HCT116 (cell line): ENCODE measurements at regions not wholly inside any gene's neighbourhood (a gene's known extent, or its start where the extent isn't known, plus 50 kb on each side); places are given as distances from the start of the nearest gene placed in this dataset.

Experiments
- ATAC-seq: fragments of 200-7000 bp; cut with Tn5 transposase; 2 replicates; pipeline ENCODE4 v1.9.1; 2020; ENCODE audit warnings: mild to moderate bottlenecking, moderate library complexity
- BruUV-seq: library from RNA; stranded (reverse); fragments of 400-500 nt; replicated peaks from 2 replicates; lab custom pipeline; 2021; lab: Mats Ljungman, UMichigan
- CTCF ChIA-PET: fragments of 300-600 bp; sonication (Branson Sonifier 250); formaldehyde crosslinking; loops from one replicate; lab custom pipeline; 2021; ENCODE audit warnings: antibody characterized with exemption; lab: Charles Lee
- POLR2A ChIA-PET: fragments of 300-600, 350-600 bp; sonication (Branson Sonifier 250); formaldehyde crosslinking; loops from one replicate; lab custom pipeline; 2021; ENCODE audit warnings: antibody characterized with exemption; lab: Charles Lee
- RAD21 ChIA-PET, 2 experiments: fragments of 300-600 bp; sonication (Branson Sonifier 250); formaldehyde crosslinking; loops; one replicate each; lab custom pipeline; 2023; ENCODE audit warnings: low total read pairs in 2 of 2; ENCODE audit not compliant: uncharacterized antibody in 2 of 2, unreplicated experiment in 2 of 2, low non-redundant PET in 1 of 2; lab: Charles Lee
- DNase-seq: peaks from one replicate; pipeline ENCODE4 v3.0.0-alpha.2; 2010; ENCODE audit warnings: low read depth, low spot score
- H2AFZ ChIP-seq: fragments of 200-600 bp; shearing (Covaris generic), sonication (generic); 2 replicates; pipeline ENCODE4 v1.6.1; 2017; ENCODE audit warnings: low read depth, mixed run types, mixed read lengths, antibody characterized with exemption, low read length; ENCODE audit not compliant: poor library complexity, severe bottlenecking
- H3K27ac ChIP-seq: 2 replicates; pipeline ENCODE4 v1.5.1; 2012; ENCODE audit warnings: low read depth, low read length
- H3K27me3 ChIP-seq: fragments of 200-600 bp; sonication (generic); 2 replicates; pipeline ENCODE4 v1.6.1; 2016; ENCODE audit warnings: mixed run types, low read length, mixed read lengths; ENCODE audit not compliant: insufficient read depth
- H3K36me3 ChIP-seq, 2 experiments: fragments of 200-500 bp in 1 of 2; fragments of 200-600 bp in 1 of 2; sonication (Bioruptor generic) in 1 of 2; sonication (generic) in 1 of 2; 2 replicates each; pipeline versions ENCODE4 v1.5.1 to v1.6.1; 2014 to 2016; ENCODE audit warnings: low read length in 2 of 2, inconsistent platforms in 1 of 2, mixed read lengths in 1 of 2, mixed run types in 1 of 2; ENCODE audit not compliant: insufficient read depth in 2 of 2, control insufficient read depth in 1 of 2
- H3K4me1 ChIP-seq, 2 experiments: fragments of 200-600 bp in 1 of 2; sonication (generic) in 1 of 2; 2 replicates each; pipeline versions ENCODE4 v1.5.1 to v1.6.1; 2012 to 2017; ENCODE audit warnings: low read length in 2 of 2, inconsistent platforms in 1 of 2, mild to moderate bottlenecking in 1 of 2, mixed read lengths in 1 of 2, mixed run types in 1 of 2, moderate library complexity in 1 of 2; ENCODE audit not compliant: insufficient read depth in 2 of 2, control insufficient read depth in 1 of 2
- H3K4me2 ChIP-seq: fragments of 200-600 bp; sonication (generic); 2 replicates; pipeline ENCODE4 v1.6.1; 2017; ENCODE audit warnings: mixed run types, low read length, mixed read lengths
- H3K4me3 ChIP-seq, 2 experiments: fragments of 200-600 bp in 1 of 2; sonication (generic) in 1 of 2; replicated peaks in 1 of 2; 2 replicates each; pipeline ENCODE4 v1.5.1; 2011 to 2016; ENCODE audit warnings: low read length in 2 of 2, control low read depth in 1 of 2, low read depth in 1 of 2, mild to moderate bottlenecking in 1 of 2, mixed read lengths in 1 of 2, mixed run types in 1 of 2
- H3K79me2 ChIP-seq: fragments of 200-600 bp; sonication (generic); 2 replicates; pipeline ENCODE4 v1.6.1; 2017; ENCODE audit warnings: mild to moderate bottlenecking, mixed run types, low read length, moderate library complexity, mixed read lengths; ENCODE audit not compliant: insufficient read depth
- H3K9ac ChIP-seq: fragments of 200-600 bp; sonication (generic); 2 replicates; pipeline ENCODE4 v1.6.1; 2016; ENCODE audit warnings: low read length, mixed read lengths
- H3K9me2 ChIP-seq: fragments of 200-600 bp; sonication (generic), shearing (Covaris generic); 2 replicates; pipeline ENCODE4 v1.6.1; 2017; ENCODE audit warnings: mixed run types, mild to moderate bottlenecking, moderate library complexity; ENCODE audit not compliant: insufficient read depth
- H3K9me3 ChIP-seq, 2 experiments: fragments of 200-500 bp in 1 of 2; fragments of 200-600 bp in 1 of 2; sonication (Bioruptor generic) in 1 of 2; sonication (generic) in 1 of 2; 2 replicates each; pipeline ENCODE4 v1.6.1; 2014 to 2017; ENCODE audit warnings: low read length in 2 of 2, mixed read lengths in 2 of 2, inconsistent platforms in 1 of 2, low read depth in 1 of 2, mild to moderate bottlenecking in 1 of 2, mixed run types in 1 of 2, moderate library complexity in 1 of 2; ENCODE audit not compliant: control insufficient read depth in 1 of 2, insufficient read depth in 1 of 2
- H4K20me1 ChIP-seq: fragments of 200-600 bp; sonication (generic), shearing (Covaris generic); 2 replicates; pipeline ENCODE4 v1.6.1; 2017; ENCODE audit warnings: mixed run types, mild to moderate bottlenecking, moderate library complexity; ENCODE audit not compliant: insufficient read depth
- CBX3 ChIP-seq: IDR thresholded peaks from 2 replicates; pipeline ENCODE4 v1.6.1; 2012; ENCODE audit warnings: low read depth
- SIN3A ChIP-seq: IDR thresholded peaks from 2 replicates; pipeline ENCODE4 v1.6.1; 2012; ENCODE audit warnings: low read depth
- ZBTB33 ChIP-seq: IDR thresholded peaks from 2 replicates; pipeline ENCODE4 v1.6.1; 2011; ENCODE audit warnings: mild to moderate bottlenecking, low read length, moderate library complexity; ENCODE audit not compliant: insufficient replicate concordance; ENCODE audit errors: extremely low read depth
- intact Hi-C: fragments of 100-400 bp; cut with micrococcal nuclease; formaldehyde crosslinking; loops from 2 replicates; pipeline ENCODE4 v1.10.0; 2022

GRCh38 chr12:78802593-78802992 lies 62.0 kb upstream of the SYT1 start (continued):
- TF ChIP-seq ZBTB33 = no peak

GRCh38 chr12:78804262-78804661 lies 60.3 kb upstream of the SYT1 start:
- ATAC-seq (no peak), DNase-seq (no peak)
- Histone ChIP-seq H3K9ac (no peak overlapping the region), H2AFZ (no peak overlapping the region), H3K4me3 (no peak overlapping the region), H3K4me1 (no peaks in the 10 kb centered on the region), H3K27ac (no peak overlapping the region), H3K9me2 (no peaks in the 10 kb centered on the region), H4K20me1 (no peaks in the 10 kb centered on the region), H3K36me3 (no peaks in the 10 kb centered on the region), H3K4me2 (no peak overlapping the region), H3K27me3 (no peaks in the 10 kb centered on the region), H3K9me3 (no peaks in the 10 kb centered on the region), H3K79me2 (no peaks in the 10 kb centered on the region)
- ChIA-PET POLR2A (no interaction called here), RAD21 (no interaction called here), CTCF (no interaction called here)
- no TSS peak for BruUV-seq
- TF ChIP-seq CBX3 (no peak), SIN3A (no peak)
- intact Hi-C loops = no loop called here
